GM12878 (cell line): ENCODE measurements at regions not wholly inside any gene's neighbourhood (a gene's known extent, or its start where the extent isn't known, plus 50 kb on each side); places are given as distances from the start of the nearest gene placed in this dataset.

ENCODE experiments used
- ATAC-seq: fragments of 200-7000 bp; cut with Tn5 transposase; 3 replicates; pipeline ENCODE4 v1.9.1; 2020; ENCODE audit warnings: mild to moderate bottlenecking, moderate library complexity
- BruUV-seq: library from RNA; stranded (reverse); fragments of 400-500 nt; replicated peaks from 2 replicates; lab custom pipeline; 2021; lab: Mats Ljungman, UMichigan
- CTCF ChIA-PET: fragments of 300-600 bp; sonication (Branson Sonifier 250); formaldehyde crosslinking; extraction: SDS; loops from one replicate; lab custom pipeline; 2021; ENCODE audit warnings: inconsistent platforms; lab: Yijun Ruan, JAX
- POLR2A ChIA-PET: fragments of 350-600 bp; formaldehyde crosslinking; extraction: SDS; loops from one replicate; lab custom pipeline; 2021; ENCODE audit warnings: inconsistent platforms; lab: Charles Lee
- RAD21 ChIA-PET: fragments of 300-600 bp; sonication (Branson Sonifier 250); formaldehyde crosslinking; loops from one replicate; lab custom pipeline; 2023; ENCODE audit warnings: antibody characterized with exemption; ENCODE audit not compliant: unreplicated experiment; lab: Charles Lee
- SMC1A ChIA-PET: fragments of 300-600 bp; sonication (Branson Sonifier 250); formaldehyde crosslinking; loops from one replicate; lab custom pipeline; 2023; ENCODE audit not compliant: unreplicated experiment, uncharacterized antibody; lab: Charles Lee
- DNase-seq: peaks from one replicate; pipeline ENCODE4 v3.0.0-alpha.2; 2011; ENCODE audit warnings: low read depth, low spot score
- FAIRE-seq: peaks from 3 replicates; lab custom pipeline; 2011; peaks lifted over from hg19 to GRCh38; lab: Jason Lieb, UNC
- H2AFZ ChIP-seq: 2 replicates; pipeline ENCODE4 v1.6.0; 2011; ENCODE audit warnings: low read depth, low read length, control low read depth; ENCODE audit not compliant: control insufficient read depth
- H3K27ac ChIP-seq: 2 replicates; pipeline ENCODE4 v1.5.1; 2011; ENCODE audit warnings: control low read depth; ENCODE audit not compliant: control insufficient read depth, insufficient read depth
- H3K27me3 ChIP-seq, 2 experiments: replicated peaks in 1 of 2; 2 replicates each; pipeline versions ENCODE4 v1.6.0 to v1.6.1; 2011; ENCODE audit warnings: low read length in 1 of 2; ENCODE audit not compliant: control insufficient read depth in 2 of 2, insufficient read depth in 2 of 2
- H3K36me3 ChIP-seq, 2 experiments: 2 replicates each; pipeline ENCODE4 v1.5.1; 2011; ENCODE audit warnings: low read length in 1 of 2; ENCODE audit not compliant: control insufficient read depth in 2 of 2, insufficient read depth in 2 of 2
- H3K4me1 ChIP-seq: 2 replicates; pipeline ENCODE4 v1.6.1; 2011; ENCODE audit warnings: mild to moderate bottlenecking, low read length, moderate library complexity, mixed read lengths; ENCODE audit not compliant: control insufficient read depth, insufficient read depth
- H3K4me2 ChIP-seq: 2 replicates; pipeline ENCODE4 v1.6.0; 2011; ENCODE audit warnings: control low read depth; ENCODE audit not compliant: control insufficient read depth, insufficient read depth
- H3K4me3 ChIP-seq: fragments of 200-600 bp; sonication (generic); 2 replicates; pipeline ENCODE4 v1.5.1; 2016
- H3K79me2 ChIP-seq: 2 replicates; pipeline ENCODE4 v1.6.0; 2011; ENCODE audit warnings: low read length; ENCODE audit not compliant: control insufficient read depth, insufficient read depth
- H3K9ac ChIP-seq: 2 replicates; pipeline ENCODE4 v1.8.0; 2011; ENCODE audit warnings: low read length, control low read depth, mixed read lengths; ENCODE audit not compliant: control insufficient read depth, insufficient read depth
- H3K9me3 ChIP-seq: replicated peaks from 3 replicates; pipeline ENCODE4 v1.5.1; 2011; ENCODE audit warnings: mild to moderate bottlenecking, low read length; ENCODE audit not compliant: control insufficient read depth, insufficient read depth
- H4K20me1 ChIP-seq: 2 replicates; pipeline ENCODE4 v1.6.0; 2011; ENCODE audit not compliant: control insufficient read depth, insufficient read depth
- BACH1 ChIP-seq: fragments of 450-650 bp; IDR thresholded peaks from 2 replicates; pipeline ENCODE4 v1.6.1; 2017; ENCODE audit warnings: mild to moderate bottlenecking, borderline replicate concordance
- BMI1 ChIP-seq: fragments of 450-650 bp; IDR thresholded peaks from 2 replicates; pipeline ENCODE4 v1.6.1; 2016; ENCODE audit warnings: mild to moderate bottlenecking, moderate library complexity, borderline replicate concordance
- BRCA1 ChIP-seq: IDR thresholded peaks from 2 replicates; pipeline ENCODE4 v1.6.1; 2011; ENCODE audit warnings: low read depth, low read length, improper control_type of control experiment
- CBX5 ChIP-seq: sonication (generic); IDR thresholded peaks from 2 replicates; pipeline ENCODE4 v1.6.1; 2016; ENCODE audit warnings: low read depth, moderate library complexity, mild to moderate bottlenecking, inconsistent platforms
- CREM ChIP-seq: IDR thresholded peaks from 2 replicates; pipeline ENCODE4 v1.6.1; 2014; ENCODE audit warnings: antibody characterized with exemption, low read depth
- EED ChIP-seq: sonication (generic); IDR thresholded peaks from 2 replicates; pipeline ENCODE4 v1.6.1; 2016; ENCODE audit warnings: antibody characterized with exemption, low read depth
- ETV6 ChIP-seq, 2 experiments: fragments of 450-650 bp in 1 of 2; IDR thresholded peaks in 1 of 2; conservative IDR thresholded peaks in 1 of 2; 2 replicates each; pipeline ENCODE4 v1.6.1; 2014; ENCODE audit warnings: antibody characterized with exemption in 1 of 2, borderline replicate concordance in 1 of 2, low read depth in 1 of 2, mild to moderate bottlenecking in 1 of 2, moderate library complexity in 1 of 2
- FOXM1 ChIP-seq: IDR thresholded peaks from 2 replicates; pipeline ENCODE4 v1.6.1; 2012; ENCODE audit warnings: low read depth, mild to moderate bottlenecking, inconsistent platforms, low read length, moderate library complexity
- JUNB ChIP-seq: IDR thresholded peaks from 2 replicates; pipeline ENCODE4 v1.6.1; 2016; ENCODE audit warnings: antibody characterized with exemption, mild to moderate bottlenecking
- MEF2A ChIP-seq: IDR thresholded peaks from 2 replicates; pipeline ENCODE4 v1.6.1; 2011; ENCODE audit warnings: low read depth, mild to moderate bottlenecking, low read length, moderate library complexity; ENCODE audit not compliant: insufficient read depth
- MTA2 ChIP-seq: fragments of 450-650 bp; IDR thresholded peaks from 2 replicates; pipeline ENCODE4 v1.6.1; 2016; ENCODE audit warnings: low read depth, mild to moderate bottlenecking, moderate library complexity
- NFIC ChIP-seq: IDR thresholded peaks from 2 replicates; pipeline ENCODE4 v1.6.1; 2012; ENCODE audit warnings: low read depth, mild to moderate bottlenecking, inconsistent platforms, low read length, moderate library complexity
- POU2F2 ChIP-seq: IDR thresholded peaks from 3 replicates; pipeline ENCODE4 v1.6.1; 2011; ENCODE audit warnings: low read depth, mild to moderate bottlenecking, low read length, borderline replicate concordance
- RAD21 ChIP-seq: IDR thresholded peaks from 2 replicates; pipeline ENCODE4 v1.6.1; 2011; ENCODE audit warnings: mild to moderate bottlenecking, low read depth, low read length, moderate library complexity; ENCODE audit not compliant: insufficient read depth
- RB1 ChIP-seq: fragments of 450-650 bp; formaldehyde crosslinking; IDR thresholded peaks from 2 replicates; pipeline ENCODE4 v1.6.1; 2017; ENCODE audit warnings: mild to moderate bottlenecking, borderline replicate concordance
- RUNX3 ChIP-seq: IDR thresholded peaks from 2 replicates; pipeline ENCODE4 v1.6.1; 2012; ENCODE audit warnings: low read length, inconsistent platforms
- SMC3 ChIP-seq: IDR thresholded peaks from 2 replicates; pipeline ENCODE4 v1.6.1; 2011; ENCODE audit warnings: low read length, improper control_type of control experiment, borderline replicate concordance
- YY1 ChIP-seq: IDR thresholded peaks from 2 replicates; pipeline ENCODE4 v1.6.1; 2011; ENCODE audit warnings: low read depth, mild to moderate bottlenecking, low read length
- WGBS: methylation state at CpG from one replicate; pipeline ENCODE4 v1.1.6; 2016; ENCODE audit warnings: low lambda C conversion rate; ENCODE audit not compliant: insufficient replicate concordance, insufficient coverage; ENCODE audit errors: missing lambda C conversion rate; 5-methylcytosine and 5-hydroxymethylcytosine counted together
- in situ Hi-C: fragments of 300-500 bp; cut with MboI; formaldehyde crosslinking; loops from 9 replicates; pipeline ENCODE4 v1.14.3; 2018; ENCODE audit warnings: mixed read lengths
- intact Hi-C: fragments of 100-400 bp; cut with micrococcal nuclease; formaldehyde crosslinking; loops from one replicate; pipeline ENCODE4 v1.14.2; 2022; ENCODE audit not compliant: unreplicated experiment
- TF ChIP-seq, protein P1 (sequence below): IDR thresholded peaks from 2 replicates; pipeline ENCODE4 v1.6.1; 2012; ENCODE audit warnings: low read length, inconsistent platforms
- TF ChIP-seq, protein P2 (sequence below): fragments of 450-650 bp; IDR thresholded peaks from 2 replicates; pipeline ENCODE4 v1.6.1; 2017; ENCODE audit warnings: mild to moderate bottlenecking, low read depth, inconsistent platforms; ENCODE audit not compliant: poor library complexity, severe bottlenecking

DNA sequence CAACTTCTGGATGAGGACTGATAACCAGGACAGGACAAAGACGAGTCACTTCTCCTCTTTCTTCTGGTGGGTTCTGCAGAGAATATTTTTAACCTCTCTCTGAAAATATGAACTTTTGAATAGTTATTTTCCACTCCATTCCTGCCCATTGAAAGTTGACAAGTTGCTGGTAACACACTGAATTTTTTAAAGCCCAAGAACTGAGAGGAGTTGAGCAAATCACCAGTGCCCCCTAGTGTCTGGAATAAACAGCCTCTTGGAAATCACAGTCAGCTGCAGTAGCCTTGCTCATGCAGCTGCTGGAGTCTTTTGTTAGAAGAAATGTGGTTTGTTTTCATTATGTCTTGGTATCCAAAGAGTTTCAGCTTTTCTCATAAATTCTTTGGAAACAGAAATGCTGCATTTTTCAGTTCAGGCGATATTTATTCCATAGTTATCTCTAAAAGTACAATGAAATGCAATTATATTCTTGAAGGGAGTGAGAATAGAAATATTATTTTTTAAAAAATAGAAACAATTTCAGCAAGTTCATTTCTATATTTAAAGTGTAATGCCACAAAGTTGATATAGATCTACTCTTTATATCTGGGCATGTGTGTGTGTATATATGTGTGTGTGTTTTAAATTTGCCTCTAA is 741.0 kb upstream of the CBLB start:
- ChIA-PET RAD21 (interaction anchor here (0.6 to 5.9 kb wide), 35 partner anchors 16 to 1242 kb away, joined by 3 to 48 read pairs (median 4); no protein-coding TSS in a partner anchor), CTCF (interaction anchor here (0.6 to 5.0 kb wide), 58 partner anchors 13 to 1510 kb away, joined by 3 to 59 read pairs (median 4); no protein-coding TSS in a partner anchor), SMC1A (interaction anchor here (0.6 to 5.6 kb wide), 49 partner anchors 9 to 1241 kb away, joined by 3 to 74 read pairs (median 4); no protein-coding TSS in a partner anchor), POLR2A (no interaction called here)
- Histone ChIP-seq H3K79me2 (no peaks in the 10 kb centered on the region), H3K27me3 (no peaks in the 10 kb centered on the region), H3K4me3 (no peak overlapping the region), H3K9me3 (peaks cover 14% of the 10 kb centered on the region), H3K27ac (peak overlapping the region; percentile 55), H4K20me1 (no peaks in the 10 kb centered on the region), H3K4me2 (no peak overlapping the region), H3K4me1 (peaks cover 5% of the 10 kb centered on the region), H2AFZ (peak overlapping the region; percentile 61), H3K9ac (no peak overlapping the region), H3K36me3 (no peaks in the 10 kb centered on the region)
- WGBS: 2% methylated on average over 2 of the region's 2 CpGs
- in situ Hi-C loops: loop anchor here (10.0 to 25.0 kb wide), 2 partner anchors 747 to 935 kb away; partner anchors contain the start of gene CBLB
- peak; percentile 95 for ATAC-seq
- peak; percentile 77 for DNase-seq
- peak; percentile 93 for FAIRE-seq
- no TSS peak for BruUV-seq
- intact Hi-C loops: loop anchor here (1.0 to 10.0 kb wide), 8 partner anchors 182 to 1235 kb away; no protein-coding TSS in a partner anchor
- TF ChIP-seq POU2F2 (peak; percentile 55; the same call in 1 of the 3 replicates), BRCA1 (no peak), MTA2 (no peak), EED (peak; percentile 49; the same call in 1 of the 2 replicates), CBX5 (peak; percentile 91), RUNX3 (peak; percentile 33; the same call in 1 of the 2 replicates), BACH1 (no peak), BMI1 (no peak), NFIC (peak; percentile 46; the same call in 1 of the 2 replicates), MEF2A (0 out of 2 replicates have a peak, but pooled peaks have one; percentile 33), RB1 (0 out of 2 replicates have a peak, but pooled peaks have one; percentile 41), ETV6 (conservative IDR thresholded peaks at IDR 0.05 in 1 of 2, IDR thresholded peaks at IDR 0.05 in 1 of 2; ENCODE audit: borderline replicate concordance in 1 of 2, low read depth in 1 of 2) (0 out of 4 replicates have a peak, but pooled peaks of 1 of the 2 experiments have one; percentile 16), SMC3 (peak; percentile 96), RAD21 (peak; percentile 99), JUNB (no peak), YY1 (peak; percentile 66; the same call in 1 of the 2 replicates), FOXM1 (peak; percentile 63), CREM (peak; percentile 13; the same call in 1 of the 2 replicates)
- TF ChIP-seq, protein P1, sequence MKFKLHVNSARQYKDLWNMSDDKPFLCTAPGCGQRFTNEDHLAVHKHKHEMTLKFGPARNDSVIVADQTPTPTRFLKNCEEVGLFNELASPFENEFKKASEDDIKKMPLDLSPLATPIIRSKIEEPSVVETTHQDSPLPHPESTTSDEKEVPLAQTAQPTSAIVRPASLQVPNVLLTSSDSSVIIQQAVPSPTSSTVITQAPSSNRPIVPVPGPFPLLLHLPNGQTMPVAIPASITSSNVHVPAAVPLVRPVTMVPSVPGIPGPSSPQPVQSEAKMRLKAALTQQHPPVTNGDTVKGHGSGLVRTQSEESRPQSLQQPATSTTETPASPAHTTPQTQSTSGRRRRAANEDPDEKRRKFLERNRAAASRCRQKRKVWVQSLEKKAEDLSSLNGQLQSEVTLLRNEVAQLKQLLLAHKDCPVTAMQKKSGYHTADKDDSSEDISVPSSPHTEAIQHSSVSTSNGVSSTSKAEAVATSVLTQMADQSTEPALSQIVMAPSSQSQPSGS: peak; percentile 57; the same call in 1 of the 2 replicates
- TF ChIP-seq, protein P2, sequence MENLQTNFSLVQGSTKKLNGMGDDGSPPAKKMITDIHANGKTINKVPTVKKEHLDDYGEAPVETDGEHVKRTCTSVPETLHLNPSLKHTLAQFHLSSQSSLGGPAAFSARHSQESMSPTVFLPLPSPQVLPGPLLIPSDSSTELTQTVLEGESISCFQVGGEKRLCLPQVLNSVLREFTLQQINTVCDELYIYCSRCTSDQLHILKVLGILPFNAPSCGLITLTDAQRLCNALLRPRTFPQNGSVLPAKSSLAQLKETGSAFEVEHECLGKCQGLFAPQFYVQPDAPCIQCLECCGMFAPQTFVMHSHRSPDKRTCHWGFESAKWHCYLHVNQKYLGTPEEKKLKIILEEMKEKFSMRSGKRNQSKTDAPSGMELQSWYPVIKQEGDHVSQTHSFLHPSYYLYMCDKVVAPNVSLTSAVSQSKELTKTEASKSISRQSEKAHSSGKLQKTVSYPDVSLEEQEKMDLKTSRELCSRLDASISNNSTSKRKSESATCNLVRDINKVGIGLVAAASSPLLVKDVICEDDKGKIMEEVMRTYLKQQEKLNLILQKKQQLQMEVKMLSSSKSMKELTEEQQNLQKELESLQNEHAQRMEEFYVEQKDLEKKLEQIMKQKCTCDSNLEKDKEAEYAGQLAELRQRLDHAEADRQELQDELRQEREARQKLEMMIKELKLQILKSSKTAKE: peak; percentile 66
